Glutamatergic neuron (in vitro differentiated cells): ENCODE measurements at regions not wholly inside any gene's neighbourhood (a gene's known extent, or its start where the extent isn't known, plus 50 kb on each side); places are given as distances from the start of the nearest gene placed in this dataset.

Experiments
- DNase-seq: peaks from one replicate; pipeline ENCODE4 v3.0.0; 2022
- H3K27ac Mint-ChIP-seq: one replicate; pipeline ENCODE4 v1.8.0; 2020; ENCODE audit warnings: mild to moderate bottlenecking, mixed read lengths, inconsistent platforms; ENCODE audit not compliant: unreplicated experiment
- H3K27me3 Mint-ChIP-seq: one replicate; pipeline ENCODE4 v1.8.0; 2020; ENCODE audit warnings: mild to moderate bottlenecking, moderate library complexity, mixed read lengths, inconsistent platforms; ENCODE audit not compliant: unreplicated experiment
- H3K36me3 Mint-ChIP-seq: one replicate; pipeline ENCODE4 v1.8.0; 2020; ENCODE audit warnings: mild to moderate bottlenecking, mixed read lengths, inconsistent platforms; ENCODE audit not compliant: unreplicated experiment
- H3K4me1 Mint-ChIP-seq: one replicate; pipeline ENCODE4 v1.8.0; 2020; ENCODE audit warnings: mild to moderate bottlenecking, low read depth, mixed read lengths, inconsistent platforms; ENCODE audit not compliant: unreplicated experiment
- H3K4me3 Mint-ChIP-seq: one replicate; pipeline ENCODE4 v1.8.0; 2020; ENCODE audit warnings: mild to moderate bottlenecking, mixed read lengths, inconsistent platforms; ENCODE audit not compliant: unreplicated experiment
- H3K9me3 Mint-ChIP-seq: one replicate; pipeline ENCODE4 v1.8.0; 2020; ENCODE audit warnings: mild to moderate bottlenecking, moderate library complexity, mixed read lengths, inconsistent platforms; ENCODE audit not compliant: unreplicated experiment
- CTCF ChIP-seq: fragments of 200-600 bp; sonication (generic); IDR thresholded peaks from one replicate; pipeline ENCODE4 v1.5.0; 2021; ENCODE audit not compliant: partially characterized antibody, unreplicated experiment

DNA sequence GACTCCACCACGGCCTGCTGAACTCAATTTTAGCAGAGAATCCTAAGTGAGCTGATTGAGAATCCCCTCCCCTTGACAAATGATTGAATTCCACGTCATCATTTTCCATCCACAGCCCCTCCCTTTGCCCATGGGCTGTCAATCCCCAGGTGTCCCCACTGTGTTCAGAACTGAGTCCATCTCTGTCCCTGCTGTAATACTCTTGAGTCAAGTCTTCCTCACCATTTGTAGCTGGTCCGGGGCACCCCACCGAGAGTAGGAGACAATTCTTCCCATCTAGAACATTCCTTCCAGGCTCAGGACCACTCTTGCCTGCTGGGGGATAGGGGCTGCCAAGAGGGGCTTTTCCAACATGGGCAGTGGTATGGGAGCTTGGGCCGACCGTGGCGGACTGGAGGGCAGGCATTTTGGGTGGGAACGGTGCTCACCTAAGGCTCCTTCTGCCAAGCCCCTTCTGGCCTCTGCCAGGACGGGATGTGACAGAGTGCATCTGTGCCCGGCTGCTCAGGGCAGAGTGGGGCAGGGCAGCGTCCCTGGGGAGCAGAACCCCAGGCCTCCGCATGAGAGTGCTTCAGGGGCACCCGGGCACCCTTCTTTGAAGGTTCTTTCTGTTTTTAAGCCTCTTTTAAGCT lies 218.1 kb upstream of the RTL1 start:
- no peak for TF ChIP-seq CTCF
- DNase-seq, result no peak
- no peak overlapping the region for H3K4me3 Mint-ChIP-seq
- no peaks in the 10 kb centered on the region for H3K36me3 Mint-ChIP-seq
- peaks cover 4% of the 10 kb centered on the region for H3K4me1 Mint-ChIP-seq
- H3K27ac Mint-ChIP-seq, result no peak overlapping the region
- H3K9me3 Mint-ChIP-seq, result peaks cover 3% of the 10 kb centered on the region
- H3K27me3 Mint-ChIP-seq, result peaks cover 3% of the 10 kb centered on the region

DNA sequence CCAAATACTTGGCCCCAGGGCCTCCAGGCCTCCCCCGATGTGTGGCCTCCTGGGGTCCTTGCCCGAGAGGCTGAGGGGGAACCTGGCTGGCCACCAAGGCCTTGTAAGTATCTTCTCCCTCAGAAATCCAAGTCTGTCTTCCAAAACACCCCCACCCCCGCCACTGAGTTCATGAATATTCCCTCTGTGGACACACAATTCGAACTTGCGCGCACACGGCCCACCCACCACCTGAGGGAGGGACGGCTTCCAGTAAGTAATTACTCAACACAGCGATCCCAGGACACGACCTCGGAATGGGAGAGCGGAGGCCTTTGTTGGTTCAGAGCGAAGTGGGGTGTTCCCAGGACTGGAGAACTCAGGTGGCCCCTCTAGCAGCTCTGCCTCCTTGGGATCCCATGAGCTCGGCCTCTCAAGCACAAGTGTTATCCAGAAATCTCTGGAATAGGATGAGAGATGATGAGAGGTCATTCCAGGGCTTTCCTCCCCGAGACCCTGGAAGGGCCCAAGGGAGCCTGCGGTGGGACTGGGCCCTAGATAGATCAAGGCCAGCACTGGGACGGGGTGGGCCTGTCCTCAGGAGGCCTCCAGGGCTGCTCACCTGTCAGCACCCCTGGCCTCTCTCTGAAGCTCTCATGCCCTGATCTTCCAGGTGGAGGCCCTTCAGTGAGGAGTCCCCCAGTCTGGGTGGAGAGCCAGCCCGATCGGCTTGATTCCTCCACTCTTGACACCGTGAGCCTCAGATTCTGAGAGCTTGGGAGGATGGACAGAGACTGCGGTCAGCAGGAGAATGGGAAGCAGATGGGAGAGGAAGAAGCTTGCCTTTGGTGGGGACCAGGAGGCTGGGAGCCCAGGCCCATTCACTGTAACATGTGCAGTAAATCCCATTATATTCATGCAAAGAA lies 219.0 kb upstream of the RTL1 start:
- Mint-ChIP-seq H3K27ac (no peak overlapping the region), H3K4me1 (peaks cover 4% of the 10 kb centered on the region), H3K27me3 (peaks cover 3% of the 10 kb centered on the region), H3K9me3 (peaks cover 1% of the 10 kb centered on the region), H3K4me3 (no peak overlapping the region), H3K36me3 (no peaks in the 10 kb centered on the region)
- no peak for TF ChIP-seq CTCF
- DNase-seq, result no peak

DNA sequence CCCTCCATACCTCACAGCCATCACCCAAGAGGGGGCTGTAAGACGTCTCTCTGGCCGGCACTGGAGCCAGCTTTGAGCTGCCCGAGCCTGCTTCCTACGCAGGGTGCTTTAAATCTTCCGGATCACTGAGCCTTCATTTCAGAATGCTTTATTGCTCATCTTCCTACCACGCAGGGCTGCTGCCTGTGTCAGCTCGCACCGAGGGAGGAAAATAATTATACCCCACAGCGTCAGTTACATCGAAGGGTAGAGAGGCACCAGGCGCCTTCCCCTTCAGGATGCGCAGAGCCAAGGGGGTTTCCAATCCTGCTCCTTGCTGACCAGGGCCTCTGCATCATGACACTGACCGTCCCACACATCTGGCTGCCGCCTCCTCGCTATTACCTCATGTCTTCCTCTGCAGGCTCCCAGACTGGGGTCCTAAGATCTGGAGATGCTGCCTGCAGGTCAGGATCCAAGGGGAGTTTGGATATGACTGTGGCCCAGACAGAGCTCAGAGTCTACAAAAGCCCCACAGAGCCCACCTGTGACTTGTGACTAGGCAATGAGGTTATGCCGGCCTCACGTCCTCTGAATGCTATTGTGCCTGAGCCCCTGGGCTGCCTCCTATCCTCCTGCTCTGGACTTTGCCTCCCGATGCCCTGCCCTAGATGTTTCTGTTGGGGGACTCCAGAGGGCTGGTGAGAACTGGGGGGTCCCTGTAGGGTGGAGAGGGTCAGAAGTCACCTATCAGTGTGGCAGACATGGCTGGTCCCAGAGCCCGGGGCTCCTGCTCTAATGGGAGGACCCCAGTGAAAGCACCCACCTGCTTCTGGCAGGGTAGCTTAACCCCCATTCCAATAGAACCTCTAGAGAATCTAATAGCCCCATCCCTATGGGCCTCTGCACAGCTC lies 220.3 kb upstream of the RTL1 start:
- Mint-ChIP-seq H3K4me1 (peaks cover 4% of the 10 kb centered on the region), H3K27me3 (peaks cover 3% of the 10 kb centered on the region), H3K9me3 (peaks cover 6% of the 10 kb centered on the region), H3K36me3 (peaks cover 5% of the 10 kb centered on the region), H3K4me3 (no peak overlapping the region), H3K27ac (no peak overlapping the region)
- TF ChIP-seq CTCF, result no peak
- no peak for DNase-seq

DNA sequence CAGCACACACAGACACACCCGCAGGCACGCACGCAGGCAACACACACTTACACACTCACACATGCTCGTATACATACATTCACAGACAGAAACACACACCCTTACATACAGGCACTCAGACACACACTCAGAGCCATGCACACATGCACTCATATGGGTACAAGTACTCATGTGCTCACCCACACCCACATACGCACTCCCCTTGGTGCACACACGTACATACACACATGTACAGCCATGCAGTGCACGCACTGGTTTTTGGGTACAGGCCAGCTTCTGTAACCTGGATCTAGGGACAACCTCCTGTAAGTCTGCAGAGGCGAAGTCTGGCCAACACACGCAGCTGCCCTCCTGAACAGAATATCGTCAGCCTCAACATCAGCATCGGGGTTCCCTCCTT lies 221.3 kb upstream of the RTL1 start:
- Mint-ChIP-seq H3K4me1 (peaks cover 3% of the 10 kb centered on the region), H3K9me3 (peaks cover 6% of the 10 kb centered on the region), H3K36me3 (peaks cover 5% of the 10 kb centered on the region), H3K27ac (no peak overlapping the region), H3K27me3 (peaks cover 6% of the 10 kb centered on the region), H3K4me3 (no peak overlapping the region)
- TF ChIP-seq CTCF, result no peak
- no peak for DNase-seq
